ENCODE measurements at regions not wholly inside any gene's neighbourhood (a gene's known extent, or its start where the extent isn't known, plus 50 kb on each side); places are given as distances from the start of the nearest gene placed in this dataset.
A peak's percentile ranks its signal among the peaks of the same experiment; 100 is the strongest.

GRCh38 chr10:2688958-2689357, 378.4 kb upstream of the PFKP start:
- DNase-seq = no peak

GRCh38 chr10:2686691-2687090, 380.7 kb upstream of the PFKP start:
- DNase-seq = no peak

GRCh38 chr10:2682491-2682890, 384.9 kb upstream of the PFKP start:
- no peak for DNase-seq

GRCh38 chr10:2681891-2682290, 385.5 kb upstream of the PFKP start:
- no peak for DNase-seq

GRCh38 chr10:2680821-2681220, 386.5 kb upstream of the PFKP start:
- DNase-seq = no peak

GRCh38 chr10:2679646-2680045, 387.7 kb upstream of the PFKP start:
- DNase-seq = no peak

- no peak for DNase-seq
Measured at GRCh38 chr10:2676455-2676854, 390.9 kb upstream of the PFKP start.

- no peak for DNase-seq
Measured at GRCh38 chr10:2674451-2674850, 392.9 kb upstream of the PFKP start.

- no peak for DNase-seq
Measured at GRCh38 chr10:2670864-2671263, 396.5 kb upstream of the PFKP start.

- DNase-seq = no peak
Measured at GRCh38 chr10:2665772-2666171, 401.6 kb upstream of the PFKP start.

- no peak for DNase-seq
Measured at GRCh38 chr10:2660276-2660675, 407.1 kb upstream of the PFKP start.

- DNase-seq = no peak
Measured at GRCh38 chr10:2659660-2660209, 407.6 kb upstream of the PFKP start.

- DNase-seq = no peak
Measured at GRCh38 chr10:2658780-2659179, 408.6 kb upstream of the PFKP start.

GRCh38 chr10:2650328-2650727, 417.0 kb upstream of the PFKP start:
- no peak for DNase-seq

- DNase-seq = no peak
Measured at GRCh38 chr10:2641028-2641427, 426.3 kb upstream of the PFKP start.

GRCh38 chr10:2633630-2634029, 433.7 kb upstream of the PFKP start:
- DNase-seq = no peak

- DNase-seq = no peak
Measured at GRCh38 chr10:2631557-2632205, 435.7 kb upstream of the PFKP start.

GRCh38 chr10:2628705-2629104, 438.6 kb upstream of the PFKP start:
- no peak for DNase-seq

GRCh38 chr10:2627969-2628368, 439.4 kb upstream of the PFKP start:
- no peak for DNase-seq

- no peak for DNase-seq
Measured at GRCh38 chr10:2625094-2625493, 442.3 kb upstream of the PFKP start.

- DNase-seq = no peak
Measured at GRCh38 chr10:2623675-2624274, 443.6 kb upstream of the PFKP start.

GRCh38 chr10:2620827-2621521, 446.4 kb upstream of the PFKP start:
- DNase-seq = no peak

GRCh38 chr10:2619916-2620315, 447.4 kb upstream of the PFKP start:
- no peak for DNase-seq

- DNase-seq = peak in 1 of 2 experiments; percentile 17
Measured at GRCh38 chr10:2619472-2619871, 447.9 kb upstream of the PFKP start.
